Mesodermal cell (in vitro differentiated cells): ENCODE measurements at regions not wholly inside any gene's neighbourhood (a gene's known extent, or its start where the extent isn't known, plus 50 kb on each side); places are given as distances from the start of the nearest gene placed in this dataset.

ENCODE experiments used
- H3K27ac ChIP-seq: 2 replicates; pipeline ENCODE4 v1.7.0; 2013; ENCODE audit warnings: mild to moderate bottlenecking, low read depth, low read length, moderate library complexity; ENCODE audit not compliant: severe bottlenecking
- H3K36me3 ChIP-seq: 2 replicates; pipeline ENCODE4 v1.7.1; 2013; ENCODE audit warnings: mild to moderate bottlenecking, low read length, moderate library complexity; ENCODE audit not compliant: control insufficient read depth, insufficient read depth
- H3K4me1 ChIP-seq: one replicate; pipeline ENCODE4 v1.7.1; 2013; ENCODE audit warnings: mild to moderate bottlenecking, low read length; ENCODE audit not compliant: insufficient read depth, control insufficient read depth, poor library complexity, severe bottlenecking
- H3K4me3 ChIP-seq: 2 replicates; pipeline ENCODE4 v1.7.0; 2013; ENCODE audit warnings: low read length, control low read depth, mild to moderate bottlenecking; ENCODE audit not compliant: insufficient read depth, poor library complexity, severe bottlenecking; ENCODE audit errors: extremely low read depth
- H3K9me3 ChIP-seq: 2 replicates; pipeline ENCODE4 v1.7.1; 2013; ENCODE audit warnings: mild to moderate bottlenecking, low read length, moderate library complexity; ENCODE audit not compliant: control insufficient read depth
- WGBS, 2 experiments: methylation state at CpG; one replicate each; pipeline ENCODE4 v1.1.5; 2013; ENCODE audit warnings: missing lambda C conversion rate in 2 of 2; ENCODE audit not compliant: insufficient coverage in 2 of 2; 5-methylcytosine and 5-hydroxymethylcytosine counted together

DNA sequence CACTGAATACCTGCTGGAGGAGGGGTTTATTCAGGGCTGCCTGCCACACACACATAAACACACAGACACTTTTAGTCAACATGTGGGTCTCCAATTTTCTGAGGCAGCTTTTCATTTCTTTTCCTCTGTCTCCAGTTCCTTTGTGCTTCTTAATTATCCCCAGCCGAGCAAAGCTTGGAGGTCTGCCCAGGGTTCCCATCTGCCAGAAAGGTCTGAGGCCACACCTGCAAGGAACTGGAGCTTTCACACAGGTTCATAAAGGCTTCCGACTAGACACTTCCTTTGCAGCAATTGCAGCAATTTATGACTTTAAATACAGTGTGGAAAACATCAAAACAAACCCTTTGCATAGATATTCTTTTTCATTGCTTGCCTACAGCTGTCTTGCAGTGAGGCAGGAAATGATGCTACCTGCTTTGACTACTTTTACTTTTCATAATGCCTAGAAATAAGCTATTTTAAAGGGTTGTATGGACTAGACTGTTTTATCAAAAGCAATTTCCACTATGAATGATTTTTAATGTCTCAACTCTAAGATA is 1318.9 kb downstream of the AACS start:
- Histone ChIP-seq H3K9me3 (no peaks in the 10 kb centered on the region), H3K27ac (no peak overlapping the region), H3K4me1 (no peaks in the 10 kb centered on the region), H3K36me3 (no peaks in the 10 kb centered on the region), H3K4me3 (no peak overlapping the region)
- 60 to 69% methylated on average over 1 to 2 of the region's 2 CpGs for WGBS, 2 experiments

- H3K9me3 ChIP-seq: no peaks in the 10 kb centered on the region
- H3K36me3 ChIP-seq: no peaks in the 10 kb centered on the region
- H3K4me1 ChIP-seq: no peaks in the 10 kb centered on the region
- no peak overlapping the region for H3K4me3 ChIP-seq
- WGBS, 2 experiments: 83 to 92% methylated on average over 2 to 3 of the region's 4 CpGs
- H3K27ac ChIP-seq: no peak overlapping the region
Observed at GRCh38 chr12:126385785-126386184, 1320.5 kb downstream of the AACS start.

DNA sequence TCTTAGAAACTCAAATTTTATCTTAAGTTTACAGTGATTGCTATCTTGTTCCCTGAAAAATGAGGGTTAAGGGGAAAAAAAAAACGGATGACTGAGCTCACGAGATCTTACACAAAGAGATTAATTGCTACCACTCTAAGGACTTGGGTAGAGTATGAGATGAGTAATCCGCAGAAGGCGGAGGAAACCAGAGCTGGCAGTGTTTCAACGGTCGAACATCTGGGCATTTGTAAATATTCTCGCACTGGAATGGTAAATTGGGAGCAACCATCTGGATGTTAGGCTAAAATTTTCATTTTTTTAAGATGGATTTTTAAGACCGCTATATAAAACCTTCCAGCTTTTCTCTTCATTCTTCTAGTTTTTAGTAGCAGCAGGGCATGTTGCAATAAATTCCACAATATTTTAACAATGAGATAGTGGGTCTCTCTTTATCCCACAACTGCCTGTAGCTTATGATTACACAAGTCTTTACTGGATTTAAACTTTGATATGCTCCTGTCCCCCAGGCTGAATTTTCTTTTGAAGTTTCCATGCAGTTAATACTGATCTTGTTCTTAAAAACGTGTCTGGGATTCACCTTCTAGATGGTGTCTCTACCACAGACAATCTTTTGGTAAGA is 1324.1 kb downstream of the AACS start:
- no peaks in the 10 kb centered on the region for H3K9me3 ChIP-seq
- WGBS, 2 experiments: 80% methylated on average over 7 to 8 of the region's 9 CpGs

GRCh38 chr12:126389961-126390360 is 1324.7 kb downstream of the AACS start:
- no peaks in the 10 kb centered on the region for H3K4me1 ChIP-seq
- no peaks in the 10 kb centered on the region for H3K36me3 ChIP-seq
- H3K27ac ChIP-seq: no peak overlapping the region
- no peaks in the 10 kb centered on the region for H3K9me3 ChIP-seq
- WGBS, 2 experiments: 79 to 89% methylated on average over 5 of the region's 5 CpGs
- H3K4me3 ChIP-seq: no peak overlapping the region

More for the DNA sequence above, 1324.1 kb downstream of the AACS start:
- Histone ChIP-seq H3K4me1 (no peaks in the 10 kb centered on the region), H3K36me3 (no peaks in the 10 kb centered on the region), H3K4me3 (no peak overlapping the region), H3K27ac (no peak overlapping the region)

- Histone ChIP-seq H3K9me3 (no peaks in the 10 kb centered on the region), H3K4me3 (no peak overlapping the region), H3K27ac (no peak overlapping the region), H3K4me1 (no peaks in the 10 kb centered on the region), H3K36me3 (no peaks in the 10 kb centered on the region)
- WGBS, 2 experiments: 89% methylated on average over 4 of the region's 6 CpGs
Observed at GRCh38 chr12:126390969-126391566, 1325.8 kb downstream of the AACS start.

- H3K27ac ChIP-seq: no peak overlapping the region
- H3K4me3 ChIP-seq: no peak overlapping the region
- no peaks in the 10 kb centered on the region for H3K4me1 ChIP-seq
- 95 to 100% methylated on average over 1 to 4 of the region's 6 CpGs for whole genome bisulfite sequencing, 2 experiments
- peaks cover 9% of the 10 kb centered on the region for H3K9me3 ChIP-seq
- H3K36me3 ChIP-seq: no peaks in the 10 kb centered on the region
Observed at GRCh38 chr12:126396536-126396935, 1331.3 kb downstream of the AACS start.

GRCh38 chr12:126397071-126397581 is 1331.9 kb downstream of the AACS start:
- H3K36me3 ChIP-seq: no peaks in the 10 kb centered on the region
- peaks cover 9% of the 10 kb centered on the region for H3K9me3 ChIP-seq
- WGBS, 2 experiments: 88 to 89% methylated on average over 6 of the region's 7 CpGs
- H3K27ac ChIP-seq: no peak overlapping the region
- H3K4me3 ChIP-seq: no peak overlapping the region
- H3K4me1 ChIP-seq: no peaks in the 10 kb centered on the region

DNA sequence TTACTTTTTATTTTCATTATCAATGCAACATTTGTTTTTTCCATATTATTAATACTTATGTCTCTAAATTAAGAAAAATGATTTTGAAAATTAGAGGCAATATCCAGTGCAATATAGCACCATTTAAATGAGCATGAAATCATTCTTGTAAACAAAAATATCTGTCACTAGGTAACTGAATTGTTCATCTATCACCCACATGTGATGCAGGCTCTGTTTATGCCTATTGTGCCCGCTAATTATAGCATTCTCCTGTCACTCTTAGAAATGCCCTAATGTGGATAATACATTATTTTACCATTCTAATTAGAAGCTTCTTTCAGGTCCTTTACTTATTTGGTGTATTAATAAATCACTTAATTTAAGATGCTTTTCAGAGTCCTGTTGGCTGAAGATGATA is 1332.4 kb downstream of the AACS start:
- Histone ChIP-seq H3K36me3 (no peaks in the 10 kb centered on the region), H3K27ac (no peak overlapping the region), H3K9me3 (peaks cover 9% of the 10 kb centered on the region), H3K4me1 (no peaks in the 10 kb centered on the region), H3K4me3 (no peak overlapping the region)
- WGBS, 2 experiments: no CpG with 5 or more reads among the region's 1 CpG

DNA sequence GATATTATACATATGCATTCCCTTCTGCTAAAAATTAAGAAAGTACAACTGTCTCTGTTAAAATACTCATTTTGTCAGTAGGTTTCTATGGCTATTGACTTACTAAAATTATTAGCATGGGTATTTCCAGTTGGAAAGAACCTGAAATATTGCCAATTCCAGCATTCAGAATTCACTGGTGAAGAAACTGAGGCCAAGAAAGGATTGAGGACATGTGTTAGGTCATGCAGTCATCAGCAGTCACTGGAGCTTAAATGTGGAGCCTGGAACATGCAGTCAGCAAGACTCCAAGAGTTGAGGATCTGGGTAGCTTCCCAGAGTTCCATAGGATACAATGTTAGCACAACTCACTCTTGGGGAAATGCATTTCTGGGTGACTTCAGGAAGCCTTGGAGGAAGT is 1335.6 kb downstream of the AACS start:
- Histone ChIP-seq H3K27ac (no peak overlapping the region), H3K4me3 (no peak overlapping the region), H3K9me3 (peaks cover 9% of the 10 kb centered on the region), H3K4me1 (no peaks in the 10 kb centered on the region), H3K36me3 (no peaks in the 10 kb centered on the region)

DNA sequence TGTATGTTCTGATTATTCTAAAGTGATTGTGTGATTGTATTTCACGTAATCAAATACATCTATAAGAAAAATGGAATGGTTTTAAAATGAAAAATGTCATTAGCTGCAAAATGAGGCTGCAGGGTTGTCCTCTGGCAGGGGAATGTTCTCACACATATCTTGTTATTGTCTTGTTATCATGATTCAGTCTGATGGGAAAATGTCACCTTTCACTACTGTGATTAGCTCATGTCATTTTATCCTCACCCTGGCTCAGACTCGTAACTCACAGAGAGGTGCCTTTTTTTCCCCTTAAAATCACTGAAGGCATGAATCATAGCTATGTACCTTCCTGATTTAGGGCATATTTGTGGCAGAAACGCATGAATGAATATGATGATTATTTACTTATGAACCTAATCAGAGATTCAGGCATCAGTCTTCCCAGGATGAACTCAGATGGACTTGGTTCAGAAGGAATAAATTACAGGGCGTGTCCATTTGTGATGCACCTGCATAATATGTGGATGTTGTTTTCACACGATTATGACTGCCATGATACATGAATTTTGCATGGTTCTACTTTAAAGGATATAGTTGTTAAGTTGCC is 1339.2 kb downstream of the AACS start:
- no peak overlapping the region for H3K27ac ChIP-seq

DNA sequence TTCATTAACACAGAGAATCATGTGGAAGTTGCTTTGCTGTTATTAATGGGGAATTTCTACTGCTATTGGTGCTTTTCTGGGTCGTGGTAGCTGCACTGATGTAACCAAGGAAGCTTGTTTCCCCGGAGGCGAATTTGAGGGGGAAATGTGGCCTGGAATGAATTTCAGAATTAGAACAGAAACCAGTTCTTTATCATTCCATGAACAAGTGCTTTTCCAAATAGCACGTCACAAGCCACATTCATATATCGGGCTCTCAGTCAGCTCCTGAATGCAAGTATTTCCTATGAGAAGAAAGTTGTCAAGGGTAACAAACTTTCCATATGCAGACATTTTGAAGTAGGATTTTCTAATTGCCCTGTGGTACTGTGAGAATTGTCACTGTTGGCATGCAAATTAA is 1353.2 kb downstream of the AACS start:
- Histone ChIP-seq H3K27ac (no peak overlapping the region), H3K9me3 (no peaks in the 10 kb centered on the region), H3K4me3 (no peak overlapping the region), H3K4me1 (no peaks in the 10 kb centered on the region), H3K36me3 (no peaks in the 10 kb centered on the region)
- WGBS, 2 experiments: no CpG with 5 or more reads among the region's 5 CpGs

More for the DNA sequence above, 1339.2 kb downstream of the AACS start:
- 60 to 88% methylated on average over 1 to 3 of the region's 5 CpGs for WGBS, 2 experiments
- Histone ChIP-seq H3K9me3 (no peaks in the 10 kb centered on the region), H3K36me3 (no peaks in the 10 kb centered on the region), H3K4me3 (no peak overlapping the region), H3K4me1 (no peaks in the 10 kb centered on the region)
